ENCODE measurements at regions not wholly inside any gene's neighbourhood (a gene's known extent, or its start where the extent isn't known, plus 50 kb on each side); places are given as distances from the start of the nearest gene placed in this dataset.
"Not testable (repeated sequence)": the region's sequence is repeated elsewhere in the genome, so short reads cannot be mapped to it uniquely, and the experiment has no call there.

DNA sequence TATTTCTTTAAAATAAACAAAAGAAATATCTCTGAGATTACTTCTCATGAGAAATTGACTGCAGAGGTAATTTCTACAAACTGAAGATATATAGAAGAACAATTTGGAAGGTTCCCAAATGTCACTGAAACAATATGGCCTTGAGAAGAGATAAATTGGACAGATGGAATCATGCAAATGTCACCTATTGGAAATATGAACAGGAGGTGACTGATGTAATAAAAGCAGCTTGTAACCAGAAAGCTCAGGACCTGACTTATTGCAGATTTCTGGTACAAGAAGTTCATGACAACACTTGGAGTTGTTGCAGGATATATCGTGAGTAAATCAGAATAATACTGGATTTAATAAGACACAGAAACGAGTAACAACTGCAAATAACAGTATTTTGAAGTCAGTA, 93.3 kb upstream of the TRHDE start:
- no peaks in the 10 kb centered on the region for H3K4me1 ChIP-seq (ENCODE audit: insufficient read depth, low read length)
- no peak overlapping the region for H2AFZ ChIP-seq (ENCODE audit: low read depth, low read length)
- no peaks in the 10 kb centered on the region for H3K27me3 ChIP-seq (ENCODE audit: insufficient read depth, low read length)
- no peak overlapping the region for H3K4me3 ChIP-seq (ENCODE audit: low read length)
- no peaks in the 10 kb centered on the region for H3K9me3 ChIP-seq (ENCODE audit: low read length)
- no peaks in the 10 kb centered on the region for H3K36me3 ChIP-seq (ENCODE audit: insufficient read depth, low read length)

GRCh38 chr12:72179841-72180240, 92.3 kb upstream of the TRHDE start:
- Histone ChIP-seq H3K4me1 (ENCODE audit: insufficient read depth, low read length) (no peaks in the 10 kb centered on the region), H3K27me3 (ENCODE audit: insufficient read depth, low read length) (no peaks in the 10 kb centered on the region), H3K9me3 (ENCODE audit: low read length) (no peaks in the 10 kb centered on the region), H2AFZ (ENCODE audit: low read depth, low read length) (no peak overlapping the region), H3K4me3 (ENCODE audit: low read length) (no peak overlapping the region), H3K36me3 (ENCODE audit: insufficient read depth, low read length) (no peaks in the 10 kb centered on the region)

- not testable (repeated sequence) for H3K27me3 ChIP-seq (ENCODE audit: insufficient read depth, low read length); H3K4me3 ChIP-seq (ENCODE audit: low read length); H3K36me3 ChIP-seq (ENCODE audit: insufficient read depth, low read length); H3K4me1 ChIP-seq (ENCODE audit: insufficient read depth, low read length); H2AFZ ChIP-seq (ENCODE audit: low read depth, low read length); H3K9me3 ChIP-seq (ENCODE audit: low read length)
Observed at GRCh38 chr12:72184971-72185533, 87.1 kb upstream of the TRHDE start.

- Histone ChIP-seq H3K4me3 (ENCODE audit: low read length) (no peak overlapping the region), H2AFZ (ENCODE audit: low read depth, low read length) (no peak overlapping the region), H3K27me3 (ENCODE audit: insufficient read depth, low read length) (no peaks in the 10 kb centered on the region), H3K4me1 (ENCODE audit: insufficient read depth, low read length) (no peaks in the 10 kb centered on the region), H3K9me3 (ENCODE audit: low read length) (no peaks in the 10 kb centered on the region), H3K36me3 (ENCODE audit: insufficient read depth, low read length) (no peaks in the 10 kb centered on the region)
Observed at GRCh38 chr12:72189266-72189665, 82.9 kb upstream of the TRHDE start.

DNA sequence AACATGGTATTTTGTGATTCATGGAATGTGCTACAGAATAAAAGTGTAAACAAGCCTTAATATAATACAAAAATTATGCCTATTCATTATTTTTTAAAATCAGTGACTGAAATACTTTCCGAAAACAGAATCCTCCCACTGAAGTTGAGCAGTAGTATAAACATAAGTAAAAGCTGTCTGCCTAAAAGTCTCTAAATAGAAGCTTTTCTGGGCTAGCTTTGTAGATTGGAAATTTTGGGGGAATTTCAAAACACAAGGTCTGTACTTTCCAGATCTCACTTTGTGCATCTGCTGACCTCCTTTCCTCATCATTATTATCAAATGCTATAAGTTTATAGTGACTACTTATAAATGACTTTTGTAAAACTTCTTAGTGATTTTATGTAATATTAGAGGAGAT, 80.4 kb upstream of the TRHDE start:
- H3K4me1 ChIP-seq (ENCODE audit: insufficient read depth, low read length), result no peaks in the 10 kb centered on the region
- no peak overlapping the region for H3K4me3 ChIP-seq (ENCODE audit: low read length)
- H2AFZ ChIP-seq (ENCODE audit: low read depth, low read length), result no peak overlapping the region
- no peaks in the 10 kb centered on the region for H3K36me3 ChIP-seq (ENCODE audit: insufficient read depth, low read length)
- no peaks in the 10 kb centered on the region for H3K27me3 ChIP-seq (ENCODE audit: insufficient read depth, low read length)
- H3K9me3 ChIP-seq (ENCODE audit: low read length), result no peaks in the 10 kb centered on the region

DNA sequence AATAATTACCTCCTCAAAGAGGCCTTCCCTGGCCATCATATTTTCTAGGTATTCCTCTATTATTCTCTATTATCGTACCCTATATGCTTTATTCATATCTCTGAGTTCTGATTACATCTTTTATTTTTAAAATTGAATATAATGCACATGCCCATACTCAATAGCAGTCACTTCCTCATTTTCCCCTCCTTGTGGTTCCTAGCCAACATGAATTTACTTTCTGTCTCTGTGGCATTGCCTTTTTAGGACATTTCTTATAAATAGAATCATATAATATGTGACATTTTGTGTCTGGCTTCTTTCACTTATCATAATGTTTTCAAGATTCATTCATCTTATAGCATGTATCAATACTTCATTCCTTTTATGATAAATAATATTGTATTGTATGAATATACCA, 74.4 kb upstream of the TRHDE start:
- no peaks in the 10 kb centered on the region for H3K27me3 ChIP-seq (ENCODE audit: insufficient read depth, low read length)
- no peak overlapping the region for H2AFZ ChIP-seq (ENCODE audit: low read depth, low read length)
- H3K9me3 ChIP-seq (ENCODE audit: low read length), result no peaks in the 10 kb centered on the region
- H3K4me3 ChIP-seq (ENCODE audit: low read length), result no peak overlapping the region
- H3K4me1 ChIP-seq (ENCODE audit: insufficient read depth, low read length), result no peaks in the 10 kb centered on the region
- no peaks in the 10 kb centered on the region for H3K36me3 ChIP-seq (ENCODE audit: insufficient read depth, low read length)

GRCh38 chr12:72201457-72201856, 70.7 kb upstream of the TRHDE start:
- H2AFZ ChIP-seq (ENCODE audit: low read depth, low read length), result no peak overlapping the region

DNA sequence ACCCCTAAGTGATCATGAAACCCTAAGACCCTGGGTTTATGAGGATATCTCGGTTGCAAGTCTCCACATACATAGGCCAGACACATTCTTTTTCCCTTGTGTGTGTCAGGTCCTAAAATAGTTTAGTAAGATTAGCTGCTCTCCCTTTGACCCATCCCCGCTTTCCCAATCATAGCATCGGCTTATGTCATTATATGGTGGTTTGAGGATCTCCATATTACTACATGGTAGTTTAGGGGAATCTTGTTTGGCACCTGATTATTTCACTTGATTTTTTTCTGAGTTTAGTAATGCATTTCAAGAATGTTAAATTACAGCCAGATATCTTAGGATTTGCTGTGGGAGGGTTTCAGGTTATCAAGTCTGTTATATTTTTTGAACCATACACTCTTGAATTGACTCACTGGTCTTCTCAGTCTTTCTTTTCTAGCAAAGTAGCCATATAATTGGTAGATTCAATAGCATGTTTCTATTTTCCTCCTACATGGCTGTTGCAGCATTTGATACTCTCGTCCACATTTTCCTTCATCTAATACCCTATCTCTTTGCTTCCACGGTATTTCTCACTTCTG, 68.3 kb upstream of the TRHDE start:
- Histone ChIP-seq H3K4me1 (ENCODE audit: insufficient read depth, low read length) (peaks cover 17% of the 10 kb centered on the region), H3K36me3 (ENCODE audit: insufficient read depth, low read length) (no peaks in the 10 kb centered on the region), H3K4me3 (ENCODE audit: low read length) (no peak overlapping the region), H2AFZ (ENCODE audit: low read depth, low read length) (no peak overlapping the region), H3K27me3 (ENCODE audit: insufficient read depth, low read length) (no peaks in the 10 kb centered on the region), H3K9me3 (ENCODE audit: low read length) (no peaks in the 10 kb centered on the region)

More at GRCh38 chr12:72201457-72201856, 70.7 kb upstream of the TRHDE start:
- no peaks in the 10 kb centered on the region for H3K36me3 ChIP-seq (ENCODE audit: insufficient read depth, low read length)
- no peaks in the 10 kb centered on the region for H3K9me3 ChIP-seq (ENCODE audit: low read length)
- no peaks in the 10 kb centered on the region for H3K4me1 ChIP-seq (ENCODE audit: insufficient read depth, low read length)
- no peak overlapping the region for H3K4me3 ChIP-seq (ENCODE audit: low read length)
- H3K27me3 ChIP-seq (ENCODE audit: insufficient read depth, low read length), result no peaks in the 10 kb centered on the region

DNA sequence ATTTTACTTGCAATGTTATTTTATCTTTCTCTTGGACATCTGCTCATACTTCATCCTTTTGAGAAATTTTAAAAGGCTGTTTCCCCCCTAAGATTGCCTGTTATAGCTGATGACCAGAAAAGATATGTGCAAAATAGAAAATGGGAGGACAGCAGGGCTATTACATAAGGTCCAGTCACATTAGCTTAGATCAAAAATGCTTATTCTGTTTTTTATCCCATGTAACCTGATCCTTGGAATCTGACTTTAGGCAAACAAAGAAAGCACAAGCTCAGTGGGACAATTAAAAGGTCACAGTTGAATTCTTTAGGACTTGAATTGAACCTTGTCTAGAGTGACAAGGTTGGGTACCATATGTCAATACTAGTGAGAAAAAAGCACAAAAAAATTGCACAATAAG, 65.1 kb upstream of the TRHDE start:
- H3K27me3 ChIP-seq (ENCODE audit: insufficient read depth, low read length), result no peaks in the 10 kb centered on the region
- H3K4me1 ChIP-seq (ENCODE audit: insufficient read depth, low read length), result peaks cover 17% of the 10 kb centered on the region
- no peak overlapping the region for H2AFZ ChIP-seq (ENCODE audit: low read depth, low read length)
- no peaks in the 10 kb centered on the region for H3K36me3 ChIP-seq (ENCODE audit: insufficient read depth, low read length)
- H3K9me3 ChIP-seq (ENCODE audit: low read length), result no peaks in the 10 kb centered on the region
- no peak overlapping the region for H3K4me3 ChIP-seq (ENCODE audit: low read length)

DNA sequence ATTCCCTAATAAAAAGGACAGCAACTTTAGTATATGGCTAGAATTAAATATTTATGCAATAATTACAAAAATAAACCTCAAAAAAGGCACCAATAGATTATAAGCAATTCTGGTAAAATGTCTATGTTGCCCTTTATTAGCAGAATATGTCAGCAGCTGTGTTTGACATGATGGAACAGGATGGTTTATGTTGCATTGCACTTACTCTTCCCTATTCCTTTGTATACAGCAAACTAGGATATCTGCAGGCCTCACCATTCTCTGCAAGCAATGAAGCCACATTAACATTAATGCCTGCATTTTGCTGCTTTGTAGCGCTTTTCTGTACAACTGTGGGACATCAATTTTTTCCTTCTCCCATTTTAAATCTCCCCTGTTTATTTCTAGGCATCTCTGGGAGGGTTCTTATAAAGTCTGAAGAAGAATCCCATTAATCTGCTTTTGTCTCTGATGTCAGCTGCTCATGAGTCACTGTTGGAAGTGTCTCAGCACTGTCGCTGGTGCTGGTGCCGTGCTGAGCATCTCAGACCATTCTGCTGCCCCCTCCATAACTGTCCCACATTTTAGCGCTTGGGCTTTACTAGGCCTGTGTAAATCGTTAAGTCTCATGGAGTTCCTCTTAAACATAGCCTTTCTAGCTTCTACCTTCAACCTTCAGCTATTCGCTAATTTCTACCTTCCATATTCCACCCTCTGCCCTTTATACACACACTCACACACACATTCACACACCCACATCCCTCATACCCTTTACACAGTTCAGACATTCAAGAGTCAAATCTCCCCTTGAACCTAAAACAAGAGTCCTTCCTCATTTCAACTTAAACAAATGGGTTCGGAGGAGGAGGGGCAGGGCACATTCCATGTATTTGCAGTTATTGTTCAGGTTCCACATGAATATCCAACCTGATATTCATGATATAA, 64.4 kb upstream of the TRHDE start:
- Histone ChIP-seq H3K27me3 (ENCODE audit: insufficient read depth, low read length) (no peaks in the 10 kb centered on the region), H2AFZ (ENCODE audit: low read depth, low read length) (no peak overlapping the region), H3K9me3 (ENCODE audit: low read length) (no peaks in the 10 kb centered on the region), H3K4me1 (ENCODE audit: insufficient read depth, low read length) (peaks cover 17% of the 10 kb centered on the region), H3K36me3 (ENCODE audit: insufficient read depth, low read length) (no peaks in the 10 kb centered on the region), H3K4me3 (ENCODE audit: low read length) (no peak overlapping the region)

DNA sequence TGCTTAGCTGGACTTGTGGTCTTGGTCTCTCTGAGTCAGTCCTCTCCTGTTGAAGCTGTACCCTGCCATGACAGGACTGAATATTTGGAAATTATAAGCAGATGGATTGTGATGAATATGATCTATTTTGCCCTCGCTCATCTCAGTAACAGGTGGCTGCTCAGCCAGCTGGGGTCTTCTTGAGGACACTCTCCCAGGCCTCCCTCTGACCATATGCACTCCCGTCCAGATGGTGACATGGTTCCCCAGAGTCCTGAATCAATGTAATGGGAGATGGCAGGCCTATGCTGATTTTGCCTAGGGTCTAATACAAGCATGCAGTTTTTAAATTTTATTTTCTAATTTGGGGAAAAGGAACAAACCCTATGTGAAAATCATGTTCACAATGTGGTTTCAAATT, 63.1 kb upstream of the TRHDE start:
- Histone ChIP-seq H3K4me1 (ENCODE audit: insufficient read depth, low read length) (peaks cover 17% of the 10 kb centered on the region), H3K36me3 (ENCODE audit: insufficient read depth, low read length) (no peaks in the 10 kb centered on the region), H2AFZ (ENCODE audit: low read depth, low read length) (no peak overlapping the region), H3K27me3 (ENCODE audit: insufficient read depth, low read length) (no peaks in the 10 kb centered on the region), H3K9me3 (ENCODE audit: low read length) (no peaks in the 10 kb centered on the region), H3K4me3 (ENCODE audit: low read length) (no peak overlapping the region)

DNA sequence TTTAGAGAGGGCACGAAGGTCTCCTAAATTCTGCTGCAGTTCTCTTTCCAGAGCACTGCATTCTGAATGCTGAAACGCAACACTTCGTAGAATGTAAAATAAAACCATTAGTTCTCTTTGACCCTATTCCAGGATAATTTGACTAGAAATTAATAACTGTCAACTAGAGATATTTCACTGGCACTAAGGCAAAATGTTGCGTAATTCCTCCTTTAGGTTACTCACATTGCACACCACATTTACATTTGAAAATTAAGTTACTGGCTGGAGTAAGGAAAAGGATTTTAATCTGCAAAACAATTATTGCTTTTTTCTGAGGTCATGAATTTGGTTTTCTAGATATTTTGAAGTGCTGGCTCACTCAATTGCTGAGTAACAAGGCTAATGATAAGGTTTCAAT, 58.0 kb upstream of the TRHDE start:
- Histone ChIP-seq H3K27me3 (ENCODE audit: insufficient read depth, low read length) (no peaks in the 10 kb centered on the region), H2AFZ (ENCODE audit: low read depth, low read length) (no peak overlapping the region), H3K36me3 (ENCODE audit: insufficient read depth, low read length) (no peaks in the 10 kb centered on the region), H3K4me3 (ENCODE audit: low read length) (no peak overlapping the region), H3K4me1 (ENCODE audit: insufficient read depth, low read length) (no peaks in the 10 kb centered on the region), H3K9me3 (ENCODE audit: low read length) (no peaks in the 10 kb centered on the region)

- not testable (repeated sequence) for H3K4me3 ChIP-seq (ENCODE audit: low read length); H3K27me3 ChIP-seq (ENCODE audit: insufficient read depth, low read length); H3K9me3 ChIP-seq (ENCODE audit: low read length); H3K4me1 ChIP-seq (ENCODE audit: insufficient read depth, low read length); H2AFZ ChIP-seq (ENCODE audit: low read depth, low read length); H3K36me3 ChIP-seq (ENCODE audit: insufficient read depth, low read length)
Observed at GRCh38 chr12:72215287-72215686, 56.9 kb upstream of the TRHDE start.
